IMR-90 (cell line): ENCODE measurements at regions not wholly inside any gene's neighbourhood (a gene's known extent, or its start where the extent isn't known, plus 50 kb on each side); places are given as distances from the start of the nearest gene placed in this dataset.
"Not testable (repeated sequence)": the region's sequence is repeated elsewhere in the genome, so short reads cannot be mapped to it uniquely, and the experiment has no call there.

Source experiments
- ATAC-seq: fragments of 200-7000 bp; cut with Tn5 transposase; 2 replicates; pipeline ENCODE4 v1.9.1; 2020; ENCODE audit warnings: low read depth, mild to moderate bottlenecking, moderate library complexity
- BruUV-seq: library from RNA; stranded (reverse); fragments of 400-500 nt; replicated peaks from 2 replicates; lab custom pipeline; 2021; lab: Mats Ljungman, UMichigan
- CTCF ChIA-PET: fragments of 300-600 bp; formaldehyde crosslinking; extraction: SDS; loops from one replicate; lab custom pipeline; 2021; ENCODE audit warnings: antibody characterized with exemption; lab: Yijun Ruan, JAX
- POLR2A ChIA-PET: fragments of 300-600 bp; sonication (Branson Sonifier 250); formaldehyde crosslinking; loops from one replicate; lab custom pipeline; 2022; ENCODE audit warnings: antibody characterized with exemption; ENCODE audit not compliant: unreplicated experiment; lab: Charles Lee
- DNase-seq: peaks from one replicate; pipeline ENCODE4 v3.0.0; 2013
- H2AFZ ChIP-seq: replicated peaks from 2 replicates; pipeline ENCODE3; 2013; ENCODE audit warnings: low read length, mild to moderate bottlenecking; ENCODE audit not compliant: poor library complexity
- H2AK5ac ChIP-seq: 2 replicates; pipeline ENCODE4 v1.6.1; 2013; ENCODE audit warnings: low read depth, low read length, inconsistent platforms
- H2AK9ac ChIP-seq: replicated peaks from 2 replicates; pipeline ENCODE3; 2013; ENCODE audit warnings: mild to moderate bottlenecking, low read depth, low read length, moderate library complexity; ENCODE audit not compliant: poor library complexity
- H2BK120ac ChIP-seq: 2 replicates; pipeline ENCODE4 v1.6.1; 2013; ENCODE audit warnings: low read depth, low read length, inconsistent platforms
- H2BK15ac ChIP-seq: 3 replicates; pipeline ENCODE4 v1.6.1; 2013; ENCODE audit warnings: low read depth, low read length, inconsistent platforms
- H2BK20ac ChIP-seq: 2 replicates; pipeline ENCODE4 v1.6.1; 2013; ENCODE audit warnings: low read depth, mild to moderate bottlenecking, inconsistent platforms, low read length, moderate library complexity
- H2BK5ac ChIP-seq: 2 replicates; pipeline ENCODE4 v1.6.1; 2013; ENCODE audit warnings: mild to moderate bottlenecking, low read depth, low read length, inconsistent platforms; ENCODE audit not compliant: poor library complexity, severe bottlenecking
- H3K14ac ChIP-seq: replicated peaks from 2 replicates; pipeline ENCODE4 v1.6.1; 2013; ENCODE audit warnings: low read depth, low read length, inconsistent platforms
- H3K18ac ChIP-seq: 2 replicates; pipeline ENCODE4 v1.6.1; 2013; ENCODE audit warnings: low read depth, low read length, control low read depth
- H3K23ac ChIP-seq: 2 replicates; pipeline ENCODE4 v1.6.1; 2013; ENCODE audit warnings: low read depth, low read length, inconsistent platforms
- H3K27ac ChIP-seq: 2 replicates; pipeline ENCODE4 v1.5.1; 2013; ENCODE audit warnings: mild to moderate bottlenecking, control low read depth, low read length; ENCODE audit not compliant: insufficient read depth
- H3K27me3 ChIP-seq: 2 replicates; pipeline ENCODE4 v1.6.1; 2013; ENCODE audit warnings: low read length; ENCODE audit not compliant: control insufficient read depth, insufficient read depth
- H3K36me3 ChIP-seq: 2 replicates; pipeline ENCODE4 v1.6.1; 2013; ENCODE audit warnings: low read length, mixed read lengths; ENCODE audit not compliant: control insufficient read depth, insufficient read depth
- H3K4ac ChIP-seq: 2 replicates; pipeline ENCODE4 v1.6.1; 2013; ENCODE audit warnings: low read depth, low read length, inconsistent platforms
- H3K4me1 ChIP-seq: 2 replicates; pipeline ENCODE4 v1.6.1; 2013; ENCODE audit warnings: low read length, mixed read lengths; ENCODE audit not compliant: control insufficient read depth, insufficient read depth
- H3K4me2 ChIP-seq: 2 replicates; pipeline ENCODE4 v1.6.1; 2013; ENCODE audit warnings: low read depth, mild to moderate bottlenecking, control low read depth, low read length, moderate library complexity
- H3K4me3 ChIP-seq: 2 replicates; pipeline ENCODE4 v1.5.1; 2013; ENCODE audit warnings: low read depth, mild to moderate bottlenecking, control low read depth, low read length, moderate library complexity; ENCODE audit not compliant: insufficient read depth
- H3K56ac ChIP-seq: 2 replicates; pipeline ENCODE4 v1.6.1; 2013; ENCODE audit warnings: low read length, inconsistent platforms; ENCODE audit not compliant: insufficient read depth; ENCODE audit errors: extremely low read depth
- H3K79me1 ChIP-seq, 2 experiments: 2 replicates each; pipeline ENCODE4 v1.6.1; 2013; ENCODE audit warnings: low read length in 2 of 2, inconsistent platforms in 1 of 2, low read depth in 1 of 2
- H3K9ac ChIP-seq: 2 replicates; pipeline ENCODE4 v1.6.1; 2013; ENCODE audit warnings: low read depth, low read length, control low read depth
- H3K9me1 ChIP-seq: 2 replicates; pipeline ENCODE4 v1.6.1; 2013; ENCODE audit warnings: low read length, inconsistent platforms; ENCODE audit not compliant: insufficient read depth
- H3K9me3 ChIP-seq: 2 replicates; pipeline ENCODE4 v1.6.1; 2013; ENCODE audit warnings: low read length; ENCODE audit not compliant: control insufficient read depth, insufficient read depth
- H4K20me1 ChIP-seq: 2 replicates; pipeline ENCODE4 v1.6.1; 2013; ENCODE audit warnings: low read length, inconsistent platforms; ENCODE audit not compliant: insufficient read depth
- H4K5ac ChIP-seq: 2 replicates; pipeline ENCODE4 v1.6.1; 2013; ENCODE audit warnings: mild to moderate bottlenecking, low read depth, low read length, control low read depth
- H4K8ac ChIP-seq, 2 experiments: 2 replicates each; pipeline ENCODE4 v1.6.1; 2013; ENCODE audit warnings: low read depth in 2 of 2, low read length in 2 of 2, control low read depth in 1 of 2, inconsistent platforms in 1 of 2
- H4K91ac ChIP-seq: 2 replicates; pipeline ENCODE4 v1.6.1; 2013; ENCODE audit warnings: low read depth, low read length, inconsistent platforms; ENCODE audit not compliant: insufficient read depth
- MXI1 ChIP-seq: IDR thresholded peaks from 2 replicates; pipeline ENCODE4 v1.6.1; 2012; ENCODE audit warnings: low read depth, mild to moderate bottlenecking, low read length, moderate library complexity, borderline replicate concordance
- WGBS, 2 experiments: methylation state at CpG; one replicate each; pipeline versions ENCODE4 v1.1.5 to v1.1.7; 2013; ENCODE audit warnings: missing lambda C conversion rate in 2 of 2; ENCODE audit not compliant: insufficient read length in 1 of 2; ENCODE audit errors: extremely low coverage in 2 of 2; 5-methylcytosine and 5-hydroxymethylcytosine counted together
- dilution Hi-C: fragments of 300-500 bp; cut with HindIII; formaldehyde crosslinking; loops from one replicate; pipeline ENCODE4 v1.14.3; 2018; ENCODE audit warnings: low sequenced_read_pairs; ENCODE audit not compliant: unreplicated experiment
- in situ Hi-C: fragments of 300-500 bp; cut with MboI; formaldehyde crosslinking; loops from 3 replicates; pipeline ENCODE4 v1.14.3; 2019; ENCODE audit warnings: low sequenced_read_pairs, inconsistent platforms, mixed read lengths
- intact Hi-C: fragments of 100-400 bp; cut with micrococcal nuclease; formaldehyde crosslinking; loops from 2 replicates; pipeline ENCODE4 v1.10.0; 2022

DNA sequence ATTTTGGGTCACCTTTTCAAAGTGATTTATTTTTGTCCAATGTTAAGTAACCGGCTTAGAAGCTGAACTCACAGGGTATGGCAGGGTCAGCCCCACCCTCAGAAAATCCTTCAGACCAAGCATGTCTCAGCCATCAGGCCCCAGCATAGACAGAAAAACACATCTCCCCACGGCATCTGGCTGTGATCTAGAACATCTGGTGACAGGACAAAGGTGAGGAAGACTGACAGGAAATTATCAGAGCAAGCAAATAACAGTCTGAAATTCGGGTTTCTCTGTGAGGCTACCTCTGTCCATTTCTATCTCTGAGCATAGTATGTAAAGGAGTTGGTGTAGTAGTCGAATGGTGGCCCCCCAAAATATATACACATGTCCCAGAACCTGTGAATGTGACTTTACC lies 177.0 kb upstream of the C1GALT1 start:
- no TSS peak for BruUV-seq
- TF ChIP-seq MXI1 = no peak
- CTCF ChIA-PET = no interaction called here

GRCh38 chr7:7005949-7006348 lies 176.4 kb upstream of the C1GALT1 start:
- H4K91ac ChIP-seq, H3K27me3 ChIP-seq, H3K9me1 ChIP-seq, H3K4me3 ChIP-seq, BruUV-seq, DNase-seq, H3K4me1 ChIP-seq, H4K20me1 ChIP-seq, H3K4ac ChIP-seq, H3K79me1 ChIP-seq, H3K9ac ChIP-seq, dilution Hi-C loops, POLR2A ChIA-PET, H2AFZ ChIP-seq, H2BK5ac ChIP-seq, CTCF ChIA-PET, H3K18ac ChIP-seq, H2BK20ac ChIP-seq, H4K8ac ChIP-seq, ATAC-seq, H3K14ac ChIP-seq, H4K5ac ChIP-seq, H2BK15ac ChIP-seq, in situ Hi-C loops, H3K9me3 ChIP-seq, H2AK5ac ChIP-seq, H2BK120ac ChIP-seq, H2AK9ac ChIP-seq, H3K23ac ChIP-seq, H3K36me3 ChIP-seq, H3K56ac ChIP-seq, intact Hi-C loops, H3K27ac ChIP-seq, H3K4me2 ChIP-seq: not testable (repeated sequence)
- no CpG with 5 or more reads among the region's 2 CpGs for WGBS, 2 experiments

More for the DNA sequence above, 177.0 kb upstream of the C1GALT1 start:
- H3K23ac ChIP-seq = no peak overlapping the region
- no peaks in the 10 kb centered on the region for H3K9me1 ChIP-seq
- no peak overlapping the region for H3K4me3 ChIP-seq
- DNase-seq (no peak), ATAC-seq (no peak)
- no CpG with 5 or more reads among the region's 4 CpGs for WGBS, 2 experiments
- H3K36me3 ChIP-seq = no peaks in the 10 kb centered on the region
- no peak overlapping the region for H4K5ac ChIP-seq
- no peak overlapping the region for H2BK5ac ChIP-seq
- no peaks in the 10 kb centered on the region for H3K79me1 ChIP-seq
- no peak overlapping the region for H3K4ac ChIP-seq
- H4K91ac ChIP-seq = no peak overlapping the region
- POLR2A ChIA-PET = no interaction called here
- H3K27me3 ChIP-seq = no peaks in the 10 kb centered on the region
- H2BK120ac ChIP-seq = no peak overlapping the region
- H3K9me3 ChIP-seq = 0 out of 2 replicates have a peak, but pooled peaks cover under 1% of the 10 kb centered on the region
- H2BK20ac ChIP-seq = no peak overlapping the region
- no peak overlapping the region for H3K4me2 ChIP-seq
- H3K27ac ChIP-seq = no peak overlapping the region
- intact Hi-C loops (no loop called here), dilution Hi-C loops (no loop called here), in situ Hi-C loops (no loop called here)
- H3K4me1 ChIP-seq = no peaks in the 10 kb centered on the region
- H3K14ac ChIP-seq = no peak overlapping the region
- H2AK9ac ChIP-seq = no peak overlapping the region
- no peak overlapping the region for H3K18ac ChIP-seq
- no peak overlapping the region for H3K56ac ChIP-seq
- no peak overlapping the region for H2AFZ ChIP-seq
- no peaks in the 10 kb centered on the region for H4K20me1 ChIP-seq
- H4K8ac ChIP-seq = no peak overlapping the region
- H2BK15ac ChIP-seq = no peak overlapping the region
- no peak overlapping the region for H2AK5ac ChIP-seq
- H3K9ac ChIP-seq = no peak overlapping the region
